ENCODE measurements at regions not wholly inside any gene's neighbourhood (a gene's known extent, or its start where the extent isn't known, plus 50 kb on each side); places are given as distances from the start of the nearest gene placed in this dataset.

DNA sequence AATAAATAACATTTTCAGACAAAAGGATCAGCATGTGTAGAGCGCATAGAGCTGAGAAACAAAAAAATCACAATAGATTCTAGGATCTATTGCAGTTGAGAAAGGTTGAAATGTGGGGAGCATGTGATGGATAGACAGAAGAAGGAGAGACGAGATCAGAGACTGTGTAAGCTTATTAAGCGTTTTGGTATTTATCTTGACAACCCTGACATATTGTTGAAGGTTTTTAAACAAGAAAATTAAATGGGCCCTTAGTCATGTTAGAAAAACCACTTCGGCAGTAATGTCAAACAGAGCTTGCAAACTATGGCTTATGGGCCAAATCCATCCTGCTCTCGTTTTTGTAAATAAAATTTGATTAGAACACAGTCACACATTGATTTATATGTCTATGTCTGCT lies 200.5 kb upstream of the KLF4 start:
- TF ChIP-seq, protein P1, sequence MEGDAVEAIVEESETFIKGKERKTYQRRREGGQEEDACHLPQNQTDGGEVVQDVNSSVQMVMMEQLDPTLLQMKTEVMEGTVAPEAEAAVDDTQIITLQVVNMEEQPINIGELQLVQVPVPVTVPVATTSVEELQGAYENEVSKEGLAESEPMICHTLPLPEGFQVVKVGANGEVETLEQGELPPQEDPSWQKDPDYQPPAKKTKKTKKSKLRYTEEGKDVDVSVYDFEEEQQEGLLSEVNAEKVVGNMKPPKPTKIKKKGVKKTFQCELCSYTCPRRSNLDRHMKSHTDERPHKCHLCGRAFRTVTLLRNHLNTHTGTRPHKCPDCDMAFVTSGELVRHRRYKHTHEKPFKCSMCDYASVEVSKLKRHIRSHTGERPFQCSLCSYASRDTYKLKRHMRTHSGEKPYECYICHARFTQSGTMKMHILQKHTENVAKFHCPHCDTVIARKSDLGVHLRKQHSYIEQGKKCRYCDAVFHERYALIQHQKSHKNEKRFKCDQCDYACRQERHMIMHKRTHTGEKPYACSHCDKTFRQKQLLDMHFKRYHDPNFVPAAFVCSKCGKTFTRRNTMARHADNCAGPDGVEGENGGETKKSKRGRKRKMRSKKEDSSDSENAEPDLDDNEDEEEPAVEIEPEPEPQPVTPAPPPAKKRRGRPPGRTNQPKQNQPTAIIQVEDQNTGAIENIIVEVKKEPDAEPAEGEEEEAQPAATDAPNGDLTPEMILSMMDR (IDR thresholded peaks at IDR 0.05; ENCODE audit: low read depth, low read length), result no peak
- no peak for TF ChIP-seq POLR2A (IDR thresholded peaks at IDR 0.05; ENCODE audit: extremely low read depth, insufficient read length)
